ENCODE measurements at regions not wholly inside any gene's neighbourhood (a gene's known extent, or its start where the extent isn't known, plus 50 kb on each side); places are given as distances from the start of the nearest gene placed in this dataset.

DNA sequence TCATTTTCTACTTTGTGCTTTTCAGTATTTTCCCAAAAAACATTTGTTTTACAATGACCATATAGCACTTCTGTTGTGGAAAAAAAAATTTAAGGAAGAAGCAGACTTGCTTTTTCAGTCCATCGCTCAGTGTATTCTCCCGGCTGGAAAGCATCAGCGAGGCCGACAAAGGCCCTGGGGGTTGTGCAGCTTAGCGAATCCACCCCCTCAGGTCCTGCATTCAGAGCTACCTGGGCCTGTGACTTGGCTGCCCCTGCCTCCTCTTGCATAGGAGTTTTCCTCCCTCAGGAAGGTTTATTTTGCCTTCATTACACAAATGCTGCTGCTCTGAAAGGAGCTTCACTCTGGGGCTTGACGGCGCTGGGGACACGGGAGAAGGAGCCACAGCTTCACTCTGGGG is 244.4 kb upstream of the MGAT5 start:
- Histone ChIP-seq H3K4me3 (no peak overlapping the region), H4K20me1 (ENCODE audit: control insufficient read depth, insufficient read depth) (no peaks in the 10 kb centered on the region), H3K27me3 (replicated peaks in 1 of 2; ENCODE audit: control insufficient read depth in 2 of 2, insufficient read depth in 2 of 2, low read length in 1 of 2) (no peaks in the 10 kb centered on the region), H3K9me3 (replicated peaks; ENCODE audit: control insufficient read depth, insufficient read depth, low read length) (no peaks in the 10 kb centered on the region), H3K79me2 (ENCODE audit: control insufficient read depth, insufficient read depth, low read length) (no peaks in the 10 kb centered on the region), H3K4me2 (ENCODE audit: control insufficient read depth, insufficient read depth) (no peak overlapping the region), H2AFZ (ENCODE audit: control insufficient read depth, low read depth, low read length) (no peak overlapping the region), H3K36me3 (ENCODE audit: control insufficient read depth in 2 of 2, insufficient read depth in 2 of 2, low read length in 1 of 2) (no peaks in the 10 kb centered on the region), H3K4me1 (ENCODE audit: control insufficient read depth, insufficient read depth, low read length) (no peaks in the 10 kb centered on the region), H3K27ac (ENCODE audit: control insufficient read depth, insufficient read depth) (no peak overlapping the region), H3K9ac (ENCODE audit: control insufficient read depth, insufficient read depth, low read length) (no peak overlapping the region)
- ATAC-seq (no peak), FAIRE-seq (no peak), DNase-seq (ENCODE audit: low read depth, low spot score) (no peak)
- ChIA-PET SMC1A (ENCODE audit: uncharacterized antibody, unreplicated experiment) (interaction anchor here (1.6 kb wide), 1 partner anchor 124 kb away, joined by 3 read pairs; no protein-coding TSS in a partner anchor), POLR2A (no interaction called here), RAD21 (ENCODE audit: unreplicated experiment) (no interaction called here), CTCF (no interaction called here)
- intact Hi-C loops (cut with micrococcal nuclease; ENCODE audit: unreplicated experiment) (no loop called here), in situ Hi-C loops (cut with MboI) (no loop called here)
- WGBS (ENCODE audit: insufficient coverage, insufficient replicate concordance, low lambda C conversion rate, missing lambda C conversion rate) = 71% methylated on average over 8 of the region's 8 CpGs
- BruUV-seq (replicated peaks) = no TSS peak
- TF ChIP-seq, protein P1, sequence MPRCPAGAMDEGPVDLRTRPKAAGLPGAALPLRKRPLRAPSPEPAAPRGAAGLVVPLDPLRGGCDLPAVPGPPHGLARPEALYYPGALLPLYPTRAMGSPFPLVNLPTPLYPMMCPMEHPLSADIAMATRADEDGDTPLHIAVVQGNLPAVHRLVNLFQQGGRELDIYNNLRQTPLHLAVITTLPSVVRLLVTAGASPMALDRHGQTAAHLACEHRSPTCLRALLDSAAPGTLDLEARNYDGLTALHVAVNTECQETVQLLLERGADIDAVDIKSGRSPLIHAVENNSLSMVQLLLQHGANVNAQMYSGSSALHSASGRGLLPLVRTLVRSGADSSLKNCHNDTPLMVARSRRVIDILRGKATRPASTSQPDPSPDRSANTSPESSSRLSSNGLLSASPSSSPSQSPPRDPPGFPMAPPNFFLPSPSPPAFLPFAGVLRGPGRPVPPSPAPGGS (IDR thresholded peaks at IDR 0.05; ENCODE audit: borderline replicate concordance, insufficient read depth, low read depth, low read length, poor library complexity, severe bottlenecking) = no peak
- TF ChIP-seq SP1 (IDR thresholded peaks at IDR 0.05; ENCODE audit: low read depth, low read length) = no peak
- TF ChIP-seq SMC3 (IDR thresholded peaks at IDR 0.05; ENCODE audit: borderline replicate concordance, low read length) = no peak
- TF ChIP-seq, protein P2, sequence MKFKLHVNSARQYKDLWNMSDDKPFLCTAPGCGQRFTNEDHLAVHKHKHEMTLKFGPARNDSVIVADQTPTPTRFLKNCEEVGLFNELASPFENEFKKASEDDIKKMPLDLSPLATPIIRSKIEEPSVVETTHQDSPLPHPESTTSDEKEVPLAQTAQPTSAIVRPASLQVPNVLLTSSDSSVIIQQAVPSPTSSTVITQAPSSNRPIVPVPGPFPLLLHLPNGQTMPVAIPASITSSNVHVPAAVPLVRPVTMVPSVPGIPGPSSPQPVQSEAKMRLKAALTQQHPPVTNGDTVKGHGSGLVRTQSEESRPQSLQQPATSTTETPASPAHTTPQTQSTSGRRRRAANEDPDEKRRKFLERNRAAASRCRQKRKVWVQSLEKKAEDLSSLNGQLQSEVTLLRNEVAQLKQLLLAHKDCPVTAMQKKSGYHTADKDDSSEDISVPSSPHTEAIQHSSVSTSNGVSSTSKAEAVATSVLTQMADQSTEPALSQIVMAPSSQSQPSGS (IDR thresholded peaks at IDR 0.05; ENCODE audit: low read length) = no peak
- TF ChIP-seq, protein P3, sequence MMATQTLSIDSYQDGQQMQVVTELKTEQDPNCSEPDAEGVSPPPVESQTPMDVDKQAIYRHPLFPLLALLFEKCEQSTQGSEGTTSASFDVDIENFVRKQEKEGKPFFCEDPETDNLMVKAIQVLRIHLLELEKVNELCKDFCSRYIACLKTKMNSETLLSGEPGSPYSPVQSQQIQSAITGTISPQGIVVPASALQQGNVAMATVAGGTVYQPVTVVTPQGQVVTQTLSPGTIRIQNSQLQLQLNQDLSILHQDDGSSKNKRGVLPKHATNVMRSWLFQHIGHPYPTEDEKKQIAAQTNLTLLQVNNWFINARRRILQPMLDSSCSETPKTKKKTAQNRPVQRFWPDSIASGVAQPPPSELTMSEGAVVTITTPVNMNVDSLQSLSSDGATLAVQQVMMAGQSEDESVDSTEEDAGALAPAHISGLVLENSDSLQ (IDR thresholded peaks at IDR 0.05) = no peak
- TF ChIP-seq EP300 (IDR thresholded peaks at IDR 0.05; ENCODE audit: borderline replicate concordance in 1 of 2, control insufficient read depth in 1 of 2, low read depth in 2 of 2, low read length in 2 of 2) = no peak
- no peak for TF ChIP-seq SREBF1 (IDR thresholded peaks at IDR 0.05; ENCODE audit: low read length)
- no peak for TF ChIP-seq EGR1 (IDR thresholded peaks at IDR 0.05; ENCODE audit: borderline replicate concordance in 1 of 2, low read depth in 2 of 2, low read length in 2 of 2)
- TF ChIP-seq, protein P4, sequence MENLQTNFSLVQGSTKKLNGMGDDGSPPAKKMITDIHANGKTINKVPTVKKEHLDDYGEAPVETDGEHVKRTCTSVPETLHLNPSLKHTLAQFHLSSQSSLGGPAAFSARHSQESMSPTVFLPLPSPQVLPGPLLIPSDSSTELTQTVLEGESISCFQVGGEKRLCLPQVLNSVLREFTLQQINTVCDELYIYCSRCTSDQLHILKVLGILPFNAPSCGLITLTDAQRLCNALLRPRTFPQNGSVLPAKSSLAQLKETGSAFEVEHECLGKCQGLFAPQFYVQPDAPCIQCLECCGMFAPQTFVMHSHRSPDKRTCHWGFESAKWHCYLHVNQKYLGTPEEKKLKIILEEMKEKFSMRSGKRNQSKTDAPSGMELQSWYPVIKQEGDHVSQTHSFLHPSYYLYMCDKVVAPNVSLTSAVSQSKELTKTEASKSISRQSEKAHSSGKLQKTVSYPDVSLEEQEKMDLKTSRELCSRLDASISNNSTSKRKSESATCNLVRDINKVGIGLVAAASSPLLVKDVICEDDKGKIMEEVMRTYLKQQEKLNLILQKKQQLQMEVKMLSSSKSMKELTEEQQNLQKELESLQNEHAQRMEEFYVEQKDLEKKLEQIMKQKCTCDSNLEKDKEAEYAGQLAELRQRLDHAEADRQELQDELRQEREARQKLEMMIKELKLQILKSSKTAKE (IDR thresholded peaks at IDR 0.05; ENCODE audit: low read depth, poor library complexity, severe bottlenecking) = no peak
- no peak for TF ChIP-seq E2F4 (IDR thresholded peaks at IDR 0.05; ENCODE audit: low read depth, low read length)
- no peak for TF ChIP-seq HCFC1 (IDR thresholded peaks at IDR 0.05; ENCODE audit: low read length)
- TF ChIP-seq, protein P5, sequence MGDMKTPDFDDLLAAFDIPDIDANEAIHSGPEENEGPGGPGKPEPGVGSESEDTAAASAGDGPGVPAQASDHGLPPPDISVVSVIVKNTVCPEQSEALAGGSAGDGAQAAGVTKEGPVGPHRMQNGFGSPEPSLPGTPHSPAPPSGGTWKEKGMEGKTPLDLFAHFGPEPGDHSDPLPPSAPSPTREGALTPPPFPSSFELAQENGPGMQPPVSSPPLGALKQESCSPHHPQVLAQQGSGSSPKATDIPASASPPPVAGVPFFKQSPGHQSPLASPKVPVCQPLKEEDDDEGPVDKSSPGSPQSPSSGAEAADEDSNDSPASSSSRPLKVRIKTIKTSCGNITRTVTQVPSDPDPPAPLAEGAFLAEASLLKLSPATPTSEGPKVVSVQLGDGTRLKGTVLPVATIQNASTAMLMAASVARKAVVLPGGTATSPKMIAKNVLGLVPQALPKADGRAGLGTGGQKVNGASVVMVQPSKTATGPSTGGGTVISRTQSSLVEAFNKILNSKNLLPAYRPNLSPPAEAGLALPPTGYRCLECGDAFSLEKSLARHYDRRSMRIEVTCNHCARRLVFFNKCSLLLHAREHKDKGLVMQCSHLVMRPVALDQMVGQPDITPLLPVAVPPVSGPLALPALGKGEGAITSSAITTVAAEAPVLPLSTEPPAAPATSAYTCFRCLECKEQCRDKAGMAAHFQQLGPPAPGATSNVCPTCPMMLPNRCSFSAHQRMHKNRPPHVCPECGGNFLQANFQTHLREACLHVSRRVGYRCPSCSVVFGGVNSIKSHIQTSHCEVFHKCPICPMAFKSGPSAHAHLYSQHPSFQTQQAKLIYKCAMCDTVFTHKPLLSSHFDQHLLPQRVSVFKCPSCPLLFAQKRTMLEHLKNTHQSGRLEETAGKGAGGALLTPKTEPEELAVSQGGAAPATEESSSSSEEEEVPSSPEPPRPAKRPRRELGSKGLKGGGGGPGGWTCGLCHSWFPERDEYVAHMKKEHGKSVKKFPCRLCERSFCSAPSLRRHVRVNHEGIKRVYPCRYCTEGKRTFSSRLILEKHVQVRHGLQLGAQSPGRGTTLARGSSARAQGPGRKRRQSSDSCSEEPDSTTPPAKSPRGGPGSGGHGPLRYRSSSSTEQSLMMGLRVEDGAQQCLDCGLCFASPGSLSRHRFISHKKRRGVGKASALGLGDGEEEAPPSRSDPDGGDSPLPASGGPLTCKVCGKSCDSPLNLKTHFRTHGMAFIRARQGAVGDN (IDR thresholded peaks at IDR 0.05) = no peak
- TF ChIP-seq FOXM1 (IDR thresholded peaks at IDR 0.05; ENCODE audit: low read depth, low read length) = no peak

Measured in GM12878 (cell line).